ENCODE measurements at regions not wholly inside any gene's neighbourhood (a gene's known extent, or its start where the extent isn't known, plus 50 kb on each side); places are given as distances from the start of the nearest gene placed in this dataset.

- TF ChIP-seq CTCF (IDR thresholded peaks at IDR 0.05) (no peak), EZH2 (IDR thresholded peaks at IDR 0.05; ENCODE audit: borderline replicate concordance, insufficient read depth, low read depth, low read length, poor library complexity, severe bottlenecking) (no peak)
These were observed 52.3 kb upstream of the MYL10 start for GRCh38 chr7:101681170-101682007.
